GM20000 (cell line): ENCODE measurements at regions not wholly inside any gene's neighbourhood (a gene's known extent, or its start where the extent isn't known, plus 50 kb on each side); places are given as distances from the start of the nearest gene placed in this dataset.
"Not testable (repeated sequence)": the region's sequence is repeated elsewhere in the genome, so short reads cannot be mapped to it uniquely, and the experiment has no call there.

Experiments
- DNase-seq: peaks from one replicate; pipeline ENCODE4 v3.0.0; 2012; ENCODE audit warnings: low spot score
- CTCF ChIP-seq: IDR thresholded peaks from 2 replicates; pipeline ENCODE4 v1.5.1; 2012; ENCODE audit warnings: mild to moderate bottlenecking, control low read depth; ENCODE audit errors: extremely low read depth, missing control alignments

GRCh38 chr11:70555078-70555477 is 156.7 kb downstream of the CTTN start:
- no peak for DNase-seq
- no peak for TF ChIP-seq CTCF

- no peak for TF ChIP-seq CTCF
- DNase-seq: no peak
These were observed 158.8 kb downstream of the CTTN start for GRCh38 chr11:70556884-70557741.

GRCh38 chr11:70557742-70558485 is 159.6 kb downstream of the CTTN start:
- no peak for DNase-seq
- TF ChIP-seq CTCF: no peak

GRCh38 chr11:70558681-70559080 is 160.4 kb downstream of the CTTN start:
- no peak for TF ChIP-seq CTCF
- DNase-seq: no peak

- no peak for DNase-seq
- no peak for TF ChIP-seq CTCF
These were observed 161.2 kb downstream of the CTTN start for GRCh38 chr11:70559516-70559915.

GRCh38 chr11:70560621-70561020 is 162.3 kb downstream of the CTTN start:
- not testable (repeated sequence) for DNase-seq

- TF ChIP-seq CTCF: no peak
- no peak for DNase-seq
These were observed 168.6 kb downstream of the CTTN start for GRCh38 chr11:70566768-70567530.
